ENCODE measurements at regions not wholly inside any gene's neighbourhood (a gene's known extent, or its start where the extent isn't known, plus 50 kb on each side); places are given as distances from the start of the nearest gene placed in this dataset.

DNA sequence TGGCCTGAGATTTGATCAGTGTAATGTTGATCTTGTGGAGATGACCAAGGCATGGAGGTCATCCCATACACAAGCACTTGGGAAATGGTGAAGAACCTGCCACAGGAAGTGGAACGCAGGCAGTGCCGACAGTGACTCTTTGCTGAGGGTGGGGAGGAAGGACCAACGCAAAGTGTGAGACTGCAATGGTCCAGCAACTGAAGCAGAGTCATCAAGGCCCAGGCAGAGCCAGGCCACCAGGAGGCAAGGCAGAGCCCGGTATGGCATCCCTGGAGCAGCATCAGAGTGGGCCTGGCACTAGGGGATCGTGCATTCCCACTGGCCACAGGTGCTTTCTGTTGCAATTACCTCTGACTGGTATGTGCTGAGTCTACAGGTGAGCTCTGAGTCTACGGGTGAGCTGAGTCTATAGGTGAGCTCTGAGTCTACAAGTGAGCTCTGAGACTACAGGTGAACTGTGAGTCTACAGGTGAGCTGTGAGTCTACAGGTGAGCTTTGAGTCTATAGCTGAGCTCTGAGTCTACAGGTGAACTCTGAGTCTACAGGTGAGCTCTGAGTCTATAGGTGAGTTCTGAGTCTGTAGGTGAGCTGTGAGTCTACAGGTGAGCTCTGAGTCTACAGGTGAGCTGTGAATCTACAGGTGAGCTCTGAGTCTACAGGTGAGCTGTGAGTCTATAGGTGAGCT lies 132.9 kb downstream of the KLF6 start:
- FAIRE-seq = no peak
- Histone ChIP-seq H3K9ac (replicated peaks; ENCODE audit: extremely low read depth, insufficient read depth, low read length) (no peak overlapping the region), H3K27me3 (ENCODE audit: control insufficient read depth in 2 of 2, insufficient read depth in 2 of 2, low read length in 2 of 2) (peaks cover 1 to 7% of the 10 kb centered on the region in 2 experiments), H3K79me2 (ENCODE audit: control insufficient read depth, insufficient read depth, low read length) (no peaks in the 10 kb centered on the region), H3K9me3 (replicated peaks; ENCODE audit: control insufficient read depth, insufficient read depth, low read length) (no peaks in the 10 kb centered on the region), H3K4me3 (replicated peaks in 1 of 3; ENCODE audit: insufficient read depth in 1 of 3, low read depth in 1 of 3, low read length in 3 of 3) (no peak overlapping the region), H3K4me1 (ENCODE audit: control insufficient read depth, extremely low read depth, insufficient read depth, low read length) (peaks cover 4% of the 10 kb centered on the region), H3K4me2 (ENCODE audit: insufficient read depth, low read length) (no peak overlapping the region), H3K9me1 (replicated peaks; ENCODE audit: control insufficient read depth, extremely low read depth, insufficient read depth, low read length) (no peaks in the 10 kb centered on the region), H3K36me3 (ENCODE audit: control insufficient read depth in 2 of 2, extremely low read depth in 1 of 2, insufficient read depth in 2 of 2, low read length in 2 of 2) (no peaks in the 10 kb centered on the region), H2AFZ (ENCODE audit: low read depth, low read length) (no peak overlapping the region), H3K27ac (ENCODE audit: insufficient read depth, low read depth, low read length) (no peak overlapping the region), H4K20me1 (replicated peaks; ENCODE audit: control insufficient read depth, extremely low read depth, insufficient read depth, low read length) (no peaks in the 10 kb centered on the region)
- POLR2A ChIA-PET = no interaction called here
- no peak for TF ChIP-seq EZH2 (IDR thresholded peaks at IDR 0.05; ENCODE audit: borderline replicate concordance, low read depth, low read length, severe bottlenecking)
- no peak for TF ChIP-seq FOS (IDR thresholded peaks at IDR 0.05; ENCODE audit: borderline replicate concordance, insufficient read depth, low read length)
- no peak for TF ChIP-seq POLR2A (IDR thresholded peaks at IDR 0.05; ENCODE audit: low read depth, low read length)
- no peak for TF ChIP-seq GATA2 (IDR thresholded peaks at IDR 0.05; ENCODE audit: insufficient read depth, insufficient read length, low read depth, low read length)
- TF ChIP-seq, protein P1, sequence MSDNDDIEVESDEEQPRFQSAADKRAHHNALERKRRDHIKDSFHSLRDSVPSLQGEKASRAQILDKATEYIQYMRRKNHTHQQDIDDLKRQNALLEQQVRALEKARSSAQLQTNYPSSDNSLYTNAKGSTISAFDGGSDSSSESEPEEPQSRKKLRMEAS (IDR thresholded peaks at IDR 0.05; ENCODE audit: insufficient read depth, insufficient read length) = no peak
- TF ChIP-seq POLR2AphosphoS5 (IDR thresholded peaks at IDR 0.05; ENCODE audit: insufficient read depth, low read depth, low read length) = no peak
- TF ChIP-seq, protein P2, sequence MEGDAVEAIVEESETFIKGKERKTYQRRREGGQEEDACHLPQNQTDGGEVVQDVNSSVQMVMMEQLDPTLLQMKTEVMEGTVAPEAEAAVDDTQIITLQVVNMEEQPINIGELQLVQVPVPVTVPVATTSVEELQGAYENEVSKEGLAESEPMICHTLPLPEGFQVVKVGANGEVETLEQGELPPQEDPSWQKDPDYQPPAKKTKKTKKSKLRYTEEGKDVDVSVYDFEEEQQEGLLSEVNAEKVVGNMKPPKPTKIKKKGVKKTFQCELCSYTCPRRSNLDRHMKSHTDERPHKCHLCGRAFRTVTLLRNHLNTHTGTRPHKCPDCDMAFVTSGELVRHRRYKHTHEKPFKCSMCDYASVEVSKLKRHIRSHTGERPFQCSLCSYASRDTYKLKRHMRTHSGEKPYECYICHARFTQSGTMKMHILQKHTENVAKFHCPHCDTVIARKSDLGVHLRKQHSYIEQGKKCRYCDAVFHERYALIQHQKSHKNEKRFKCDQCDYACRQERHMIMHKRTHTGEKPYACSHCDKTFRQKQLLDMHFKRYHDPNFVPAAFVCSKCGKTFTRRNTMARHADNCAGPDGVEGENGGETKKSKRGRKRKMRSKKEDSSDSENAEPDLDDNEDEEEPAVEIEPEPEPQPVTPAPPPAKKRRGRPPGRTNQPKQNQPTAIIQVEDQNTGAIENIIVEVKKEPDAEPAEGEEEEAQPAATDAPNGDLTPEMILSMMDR (IDR thresholded peaks at IDR 0.05; ENCODE audit: extremely low read depth in 1 of 2, insufficient read depth in 1 of 2, low read depth in 1 of 2, low read length in 2 of 2) = no peak
- TF ChIP-seq MYC (IDR thresholded peaks at IDR 0.05; ENCODE audit: low read depth, low read length) = no peak
- no peak for TF ChIP-seq JUN (IDR thresholded peaks at IDR 0.05; ENCODE audit: borderline replicate concordance, insufficient read depth, insufficient read length, low read depth)
- intact Hi-C loops (cut with micrococcal nuclease) (no loop called here), dilution Hi-C loops (cut with MboI; ENCODE audit: extremely low pct_ligation_motif_present, low sequenced_read_pairs) (no loop called here)
- BruUV-seq (replicated peaks) = no TSS peak
- CTCF ChIA-PET = no interaction called here
- DNase-seq (ENCODE audit: low read depth, low spot score) = no peak
